Body of pancreas (tissue), 4 donors: ENCODE measurements at regions not wholly inside any gene's neighbourhood (a gene's known extent, or its start where the extent isn't known, plus 50 kb on each side); places are given as distances from the start of the nearest gene placed in this dataset.

Experiments
- POLR2A ChIP-seq, 3 donors: fragments of 450-650 bp; IDR thresholded peaks; one replicate each; pipeline ENCODE4 v1.6.1; 2016; ENCODE audit warnings: antibody characterized with exemption in 3 of 3, mild to moderate bottlenecking in 2 of 3
- TF ChIP-seq, protein P1 (sequence below), 7 experiments: fragments of 450-650 bp in 4 of 7; fragments of 200-600 bp in 3 of 7; sonication (generic) in 3 of 7; IDR thresholded peaks; one replicate each; pipeline ENCODE4 v1.5.1; 2016 to 2019; ENCODE audit warnings: antibody characterized with exemption in 7 of 7

- TF ChIP-seq POLR2A (IDR thresholded peaks at IDR 0.05), result no peak
- TF ChIP-seq, protein P1, sequence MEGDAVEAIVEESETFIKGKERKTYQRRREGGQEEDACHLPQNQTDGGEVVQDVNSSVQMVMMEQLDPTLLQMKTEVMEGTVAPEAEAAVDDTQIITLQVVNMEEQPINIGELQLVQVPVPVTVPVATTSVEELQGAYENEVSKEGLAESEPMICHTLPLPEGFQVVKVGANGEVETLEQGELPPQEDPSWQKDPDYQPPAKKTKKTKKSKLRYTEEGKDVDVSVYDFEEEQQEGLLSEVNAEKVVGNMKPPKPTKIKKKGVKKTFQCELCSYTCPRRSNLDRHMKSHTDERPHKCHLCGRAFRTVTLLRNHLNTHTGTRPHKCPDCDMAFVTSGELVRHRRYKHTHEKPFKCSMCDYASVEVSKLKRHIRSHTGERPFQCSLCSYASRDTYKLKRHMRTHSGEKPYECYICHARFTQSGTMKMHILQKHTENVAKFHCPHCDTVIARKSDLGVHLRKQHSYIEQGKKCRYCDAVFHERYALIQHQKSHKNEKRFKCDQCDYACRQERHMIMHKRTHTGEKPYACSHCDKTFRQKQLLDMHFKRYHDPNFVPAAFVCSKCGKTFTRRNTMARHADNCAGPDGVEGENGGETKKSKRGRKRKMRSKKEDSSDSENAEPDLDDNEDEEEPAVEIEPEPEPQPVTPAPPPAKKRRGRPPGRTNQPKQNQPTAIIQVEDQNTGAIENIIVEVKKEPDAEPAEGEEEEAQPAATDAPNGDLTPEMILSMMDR (IDR thresholded peaks at IDR 0.05), result no peak
Observed at GRCh38 chr22:25389541-25389919, 170.1 kb downstream of the CRYBB2 start.
